ENCODE measurements at regions not wholly inside any gene's neighbourhood (a gene's known extent, or its start where the extent isn't known, plus 50 kb on each side); places are given as distances from the start of the nearest gene placed in this dataset.

DNA sequence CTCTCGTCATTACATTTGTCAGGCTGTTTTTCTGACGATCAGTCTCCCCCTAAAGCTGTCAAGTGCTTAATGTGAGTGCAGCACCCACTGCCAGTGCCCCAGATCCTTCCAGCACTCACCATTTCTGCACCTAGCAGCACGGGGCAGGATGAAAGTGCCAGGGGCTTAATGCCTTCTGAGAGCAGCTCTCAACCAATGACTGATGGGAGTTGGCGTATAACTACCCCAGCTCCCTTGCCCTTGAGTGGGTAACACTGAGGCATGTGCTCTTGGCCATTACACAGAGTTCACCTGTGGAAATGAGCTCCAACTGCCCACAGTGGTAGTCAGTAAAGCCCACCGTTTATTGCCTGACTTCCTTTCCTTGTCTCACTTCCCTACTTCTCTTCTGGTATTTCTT lies 226.2 kb upstream of the BCOR start:
- WGBS (ENCODE audit: low lambda C conversion rate) = 7% methylated on average over 1 of the region's 5 CpGs
- FAIRE-seq (no peak), ATAC-seq (no peak), DNase-seq (ENCODE audit: low spot score) (no peak)
- Histone ChIP-seq H3K79me2 (ENCODE audit: insufficient read depth, low read length) (no peaks in the 10 kb centered on the region), H3K9ac (ENCODE audit: insufficient read depth, low read depth, low read length) (no peak overlapping the region), H3K36me3 (replicated peaks in 1 of 2; ENCODE audit: control insufficient read depth in 1 of 2, insufficient read depth in 2 of 2, low read length in 2 of 2) (no peaks in the 10 kb centered on the region), H3K4me1 (ENCODE audit: insufficient read depth, low read length) (no peaks in the 10 kb centered on the region), H4K20me1 (ENCODE audit: insufficient read depth, low read length) (no peaks in the 10 kb centered on the region), H3K4me3 (replicated peaks in 1 of 3; ENCODE audit: insufficient read depth in 1 of 3, low read depth in 2 of 3, low read length in 3 of 3) (no peak overlapping the region), H3K27ac (ENCODE audit: extremely low read length, insufficient read depth, low read length) (no peak overlapping the region), H2AFZ (ENCODE audit: low read length) (no peak overlapping the region), H3K4me2 (ENCODE audit: low read depth, low read length) (no peak overlapping the region), H3K9me3 (ENCODE audit: low read length) (no peaks in the 10 kb centered on the region), H3K27me3 (ENCODE audit: control insufficient read depth in 1 of 2, insufficient read depth in 2 of 2, low read length in 2 of 2) (no peaks in the 10 kb centered on the region)
- TF ChIP-seq ZSCAN25 (CRISPR knock-in tag; IDR thresholded peaks at IDR 0.05) (no peak), ZNF562 (CRISPR knock-in tag; IDR thresholded peaks at IDR 0.05; ENCODE audit: borderline replicate concordance) (no peak), ZBTB7A (CRISPR knock-in tag; IDR thresholded peaks at IDR 0.05) (no peak), ZNF317 (CRISPR knock-in tag; IDR thresholded peaks at IDR 0.05) (no peak)
- TF ChIP-seq, protein P1, sequence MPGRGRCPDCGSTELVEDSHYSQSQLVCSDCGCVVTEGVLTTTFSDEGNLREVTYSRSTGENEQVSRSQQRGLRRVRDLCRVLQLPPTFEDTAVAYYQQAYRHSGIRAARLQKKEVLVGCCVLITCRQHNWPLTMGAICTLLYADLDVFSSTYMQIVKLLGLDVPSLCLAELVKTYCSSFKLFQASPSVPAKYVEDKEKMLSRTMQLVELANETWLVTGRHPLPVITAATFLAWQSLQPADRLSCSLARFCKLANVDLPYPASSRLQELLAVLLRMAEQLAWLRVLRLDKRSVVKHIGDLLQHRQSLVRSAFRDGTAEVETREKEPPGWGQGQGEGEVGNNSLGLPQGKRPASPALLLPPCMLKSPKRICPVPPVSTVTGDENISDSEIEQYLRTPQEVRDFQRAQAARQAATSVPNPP (CRISPR knock-in tag; IDR thresholded peaks at IDR 0.05) = no peak
- TF ChIP-seq, protein P2, sequence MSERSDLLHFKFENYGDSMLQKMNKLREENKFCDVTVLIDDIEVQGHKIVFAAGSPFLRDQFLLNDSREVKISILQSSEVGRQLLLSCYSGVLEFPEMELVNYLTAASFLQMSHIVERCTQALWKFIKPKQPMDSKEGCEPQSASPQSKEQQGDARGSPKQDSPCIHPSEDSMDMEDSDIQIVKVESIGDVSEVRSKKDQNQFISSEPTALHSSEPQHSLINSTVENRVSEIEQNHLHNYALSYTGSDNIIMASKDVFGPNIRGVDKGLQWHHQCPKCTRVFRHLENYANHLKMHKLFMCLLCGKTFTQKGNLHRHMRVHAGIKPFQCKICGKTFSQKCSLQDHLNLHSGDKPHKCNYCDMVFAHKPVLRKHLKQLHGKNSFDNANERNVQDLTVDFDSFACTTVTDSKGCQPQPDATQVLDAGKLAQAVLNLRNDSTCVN (CRISPR knock-in tag; IDR thresholded peaks at IDR 0.05; ENCODE audit: borderline replicate concordance) = no peak
- intact Hi-C loops (cut with micrococcal nuclease; ENCODE audit: unreplicated experiment) = no loop called here
- ChIA-PET CTCF (ENCODE audit: low intra/inter-chr PET ratio, low total read pairs) (no interaction called here), POLR2A (no interaction called here)
- BruUV-seq (replicated peaks) = no TSS peak
- in situ Hi-C loops (cut with HindIII; ENCODE audit: extremely low pct_ligation_motif_present, low pct_unique_long_range_greater_than_20kb) = no loop called here

DNA sequence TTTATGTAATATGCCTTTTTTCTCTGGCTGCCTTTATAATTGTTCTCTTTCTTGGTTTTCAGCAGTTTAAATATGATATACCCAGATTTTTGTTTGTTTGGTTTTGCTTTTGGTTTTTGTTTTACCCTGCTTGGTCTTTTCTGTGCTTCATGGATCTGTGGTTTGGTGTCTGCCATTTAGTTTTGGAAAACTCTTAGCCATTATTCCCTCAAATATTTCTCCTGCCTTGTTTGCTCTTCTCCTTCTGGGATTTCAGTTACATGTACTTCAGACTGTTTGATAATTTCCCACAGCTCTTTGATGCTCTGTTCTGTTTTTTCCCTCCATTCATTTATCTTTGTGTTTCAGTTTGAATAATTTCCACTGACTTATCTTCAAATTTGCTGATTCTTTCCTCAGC lies 223.1 kb upstream of the BCOR start:
- FAIRE-seq (no peak), DNase-seq (ENCODE audit: low spot score) (no peak), ATAC-seq (no peak)
- POLR2A ChIA-PET = no interaction called here
- Histone ChIP-seq H3K27ac (ENCODE audit: extremely low read length, insufficient read depth, low read length) (no peak overlapping the region), H3K9me3 (ENCODE audit: low read length) (no peaks in the 10 kb centered on the region), H3K36me3 (replicated peaks in 1 of 2; ENCODE audit: control insufficient read depth in 1 of 2, insufficient read depth in 2 of 2, low read length in 2 of 2) (no peaks in the 10 kb centered on the region), H4K20me1 (ENCODE audit: insufficient read depth, low read length) (no peaks in the 10 kb centered on the region), H3K79me2 (ENCODE audit: insufficient read depth, low read length) (no peaks in the 10 kb centered on the region), H3K4me1 (ENCODE audit: insufficient read depth, low read length) (no peaks in the 10 kb centered on the region), H3K4me3 (replicated peaks in 1 of 3; ENCODE audit: insufficient read depth in 1 of 3, low read depth in 2 of 3, low read length in 3 of 3) (no peak overlapping the region), H3K9ac (ENCODE audit: insufficient read depth, low read depth, low read length) (no peak overlapping the region), H3K27me3 (ENCODE audit: control insufficient read depth in 1 of 2, insufficient read depth in 2 of 2, low read length in 2 of 2) (no peaks in the 10 kb centered on the region), H2AFZ (ENCODE audit: low read length) (no peak overlapping the region), H3K4me2 (ENCODE audit: low read depth, low read length) (no peak overlapping the region)
- no peak for TF ChIP-seq SP4 (CRISPR knock-in tag; IDR thresholded peaks at IDR 0.05)
- TF ChIP-seq ZNF225 (CRISPR knock-in tag; IDR thresholded peaks at IDR 0.05) = no peak
- TF ChIP-seq, protein P3, sequence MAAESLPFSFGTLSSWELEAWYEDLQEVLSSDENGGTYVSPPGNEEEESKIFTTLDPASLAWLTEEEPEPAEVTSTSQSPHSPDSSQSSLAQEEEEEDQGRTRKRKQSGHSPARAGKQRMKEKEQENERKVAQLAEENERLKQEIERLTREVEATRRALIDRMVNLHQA (CRISPR knock-in tag; IDR thresholded peaks at IDR 0.05) = no peak
- TF ChIP-seq, protein P4, sequence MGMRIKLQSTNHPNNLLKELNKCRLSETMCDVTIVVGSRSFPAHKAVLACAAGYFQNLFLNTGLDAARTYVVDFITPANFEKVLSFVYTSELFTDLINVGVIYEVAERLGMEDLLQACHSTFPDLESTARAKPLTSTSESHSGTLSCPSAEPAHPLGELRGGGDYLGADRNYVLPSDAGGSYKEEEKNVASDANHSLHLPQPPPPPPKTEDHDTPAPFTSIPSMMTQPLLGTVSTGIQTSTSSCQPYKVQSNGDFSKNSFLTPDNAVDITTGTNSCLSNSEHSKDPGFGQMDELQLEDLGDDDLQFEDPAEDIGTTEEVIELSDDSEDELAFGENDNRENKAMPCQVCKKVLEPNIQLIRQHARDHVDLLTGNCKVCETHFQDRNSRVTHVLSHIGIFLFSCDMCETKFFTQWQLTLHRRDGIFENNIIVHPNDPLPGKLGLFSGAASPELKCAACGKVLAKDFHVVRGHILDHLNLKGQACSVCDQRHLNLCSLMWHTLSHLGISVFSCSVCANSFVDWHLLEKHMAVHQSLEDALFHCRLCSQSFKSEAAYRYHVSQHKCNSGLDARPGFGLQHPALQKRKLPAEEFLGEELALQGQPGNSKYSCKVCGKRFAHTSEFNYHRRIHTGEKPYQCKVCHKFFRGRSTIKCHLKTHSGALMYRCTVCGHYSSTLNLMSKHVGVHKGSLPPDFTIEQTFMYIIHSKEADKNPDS (CRISPR knock-in tag; IDR thresholded peaks at IDR 0.05) = no peak
- TF ChIP-seq, protein P5, sequence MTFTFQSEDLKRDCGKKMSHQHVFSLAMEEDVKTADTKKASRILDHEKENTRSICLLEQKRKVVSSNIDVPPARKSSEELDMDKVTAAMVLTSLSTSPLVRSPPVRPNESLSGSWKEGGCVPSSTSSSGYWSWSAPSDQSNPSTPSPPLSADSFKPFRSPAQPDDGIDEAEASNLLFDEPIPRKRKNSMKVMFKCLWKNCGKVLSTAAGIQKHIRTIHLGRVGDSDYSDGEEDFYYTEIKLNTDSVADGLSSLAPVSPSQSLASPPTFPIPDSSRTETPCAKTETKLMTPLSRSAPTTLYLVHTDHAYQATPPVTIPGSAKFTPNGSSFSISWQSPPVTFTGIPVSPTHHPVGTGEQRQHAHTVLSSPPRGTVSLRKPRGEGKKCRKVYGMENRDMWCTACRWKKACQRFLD (CRISPR knock-in tag; IDR thresholded peaks at IDR 0.05; ENCODE audit: borderline replicate concordance) = no peak
- TF ChIP-seq, protein P6, sequence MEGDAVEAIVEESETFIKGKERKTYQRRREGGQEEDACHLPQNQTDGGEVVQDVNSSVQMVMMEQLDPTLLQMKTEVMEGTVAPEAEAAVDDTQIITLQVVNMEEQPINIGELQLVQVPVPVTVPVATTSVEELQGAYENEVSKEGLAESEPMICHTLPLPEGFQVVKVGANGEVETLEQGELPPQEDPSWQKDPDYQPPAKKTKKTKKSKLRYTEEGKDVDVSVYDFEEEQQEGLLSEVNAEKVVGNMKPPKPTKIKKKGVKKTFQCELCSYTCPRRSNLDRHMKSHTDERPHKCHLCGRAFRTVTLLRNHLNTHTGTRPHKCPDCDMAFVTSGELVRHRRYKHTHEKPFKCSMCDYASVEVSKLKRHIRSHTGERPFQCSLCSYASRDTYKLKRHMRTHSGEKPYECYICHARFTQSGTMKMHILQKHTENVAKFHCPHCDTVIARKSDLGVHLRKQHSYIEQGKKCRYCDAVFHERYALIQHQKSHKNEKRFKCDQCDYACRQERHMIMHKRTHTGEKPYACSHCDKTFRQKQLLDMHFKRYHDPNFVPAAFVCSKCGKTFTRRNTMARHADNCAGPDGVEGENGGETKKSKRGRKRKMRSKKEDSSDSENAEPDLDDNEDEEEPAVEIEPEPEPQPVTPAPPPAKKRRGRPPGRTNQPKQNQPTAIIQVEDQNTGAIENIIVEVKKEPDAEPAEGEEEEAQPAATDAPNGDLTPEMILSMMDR (CRISPR knock-in tag; IDR thresholded peaks at IDR 0.05) = no peak
- CTCF ChIA-PET (ENCODE audit: low intra/inter-chr PET ratio, low total read pairs) = no interaction called here
- in situ Hi-C loops (cut with HindIII; ENCODE audit: extremely low pct_ligation_motif_present, low pct_unique_long_range_greater_than_20kb) = no loop called here
- no TSS peak for BruUV-seq (replicated peaks)
- intact Hi-C loops (cut with micrococcal nuclease; ENCODE audit: unreplicated experiment) = no loop called here

Data from HepG2 (cell line).